ENCODE measurements at regions not wholly inside any gene's neighbourhood (a gene's known extent, or its start where the extent isn't known, plus 50 kb on each side); places are given as distances from the start of the nearest gene placed in this dataset.
"Not testable (repeated sequence)": the region's sequence is repeated elsewhere in the genome, so short reads cannot be mapped to it uniquely, and the experiment has no call there.

- no peak for TF ChIP-seq POLR2AphosphoS5 (IDR thresholded peaks at IDR 0.05; ENCODE audit: low read depth, low read length)
- no peak for TF ChIP-seq TAF1 (IDR thresholded peaks at IDR 0.05; ENCODE audit: borderline replicate concordance, low read depth, low read length)
- TF ChIP-seq POLR2A (IDR thresholded peaks at IDR 0.05; ENCODE audit: low read depth, low read length), result no peak
These were observed 133.5 kb upstream of the TBL1XR1 start for GRCh38 chr3:177330779-177331178.

GRCh38 chr3:177331203-177331835 lies 134.0 kb upstream of the TBL1XR1 start:
- no peak for TF ChIP-seq TAF1 (IDR thresholded peaks at IDR 0.05; ENCODE audit: borderline replicate concordance, low read depth, low read length)
- TF ChIP-seq POLR2AphosphoS5 (IDR thresholded peaks at IDR 0.05; ENCODE audit: low read depth, low read length), result no peak
- no peak for TF ChIP-seq POLR2A (IDR thresholded peaks at IDR 0.05; ENCODE audit: low read depth, low read length)
- no peak for FAIRE-seq
- no peak for DNase-seq (ENCODE audit: insufficient read length)

More at GRCh38 chr3:177330779-177331178, 133.5 kb upstream of the TBL1XR1 start:
- DNase-seq (ENCODE audit: insufficient read length) (no peak), FAIRE-seq (no peak)

GRCh38 chr3:177332955-177333354 lies 135.7 kb upstream of the TBL1XR1 start:
- no peak for FAIRE-seq
- DNase-seq (ENCODE audit: insufficient read length), result no peak
- TF ChIP-seq POLR2A (IDR thresholded peaks at IDR 0.05; ENCODE audit: low read depth, low read length) (no peak), TAF1 (IDR thresholded peaks at IDR 0.05; ENCODE audit: borderline replicate concordance, low read depth, low read length) (no peak), POLR2AphosphoS5 (IDR thresholded peaks at IDR 0.05; ENCODE audit: low read depth, low read length) (no peak)

GRCh38 chr3:177333533-177334520 lies 136.5 kb upstream of the TBL1XR1 start:
- TF ChIP-seq POLR2A (IDR thresholded peaks at IDR 0.05; ENCODE audit: low read depth, low read length) (no peak), POLR2AphosphoS5 (IDR thresholded peaks at IDR 0.05; ENCODE audit: low read depth, low read length) (no peak), TAF1 (IDR thresholded peaks at IDR 0.05; ENCODE audit: borderline replicate concordance, low read depth, low read length) (no peak)
- DNase-seq (ENCODE audit: insufficient read length), result no peak
- no peak for FAIRE-seq

- TF ChIP-seq POLR2A (IDR thresholded peaks at IDR 0.05; ENCODE audit: low read depth, low read length) (no peak), POLR2AphosphoS5 (IDR thresholded peaks at IDR 0.05; ENCODE audit: low read depth, low read length) (no peak), TAF1 (IDR thresholded peaks at IDR 0.05; ENCODE audit: borderline replicate concordance, low read depth, low read length) (no peak)
- FAIRE-seq (no peak), DNase-seq (ENCODE audit: insufficient read length) (no peak)
These were observed 137.5 kb upstream of the TBL1XR1 start for GRCh38 chr3:177334803-177335202.

GRCh38 chr3:177335728-177336127 lies 138.4 kb upstream of the TBL1XR1 start:
- FAIRE-seq (no peak), DNase-seq (ENCODE audit: insufficient read length) (no peak)
- no peak for TF ChIP-seq POLR2AphosphoS5 (IDR thresholded peaks at IDR 0.05; ENCODE audit: low read depth, low read length)
- no peak for TF ChIP-seq POLR2A (IDR thresholded peaks at IDR 0.05; ENCODE audit: low read depth, low read length)
- no peak for TF ChIP-seq TAF1 (IDR thresholded peaks at IDR 0.05; ENCODE audit: borderline replicate concordance, low read depth, low read length)

GRCh38 chr3:177336873-177337450 lies 139.7 kb upstream of the TBL1XR1 start:
- DNase-seq (ENCODE audit: insufficient read length), result no peak
- peak; percentile 58 for FAIRE-seq
- TF ChIP-seq TAF1 (IDR thresholded peaks at IDR 0.05; ENCODE audit: borderline replicate concordance, low read depth, low read length), result no peak
- TF ChIP-seq POLR2AphosphoS5 (IDR thresholded peaks at IDR 0.05; ENCODE audit: low read depth, low read length), result no peak
- no peak for TF ChIP-seq POLR2A (IDR thresholded peaks at IDR 0.05; ENCODE audit: low read depth, low read length)

GRCh38 chr3:177337541-177338331 lies 140.5 kb upstream of the TBL1XR1 start:
- TF ChIP-seq POLR2AphosphoS5 (IDR thresholded peaks at IDR 0.05; ENCODE audit: low read depth, low read length), result no peak
- TF ChIP-seq TAF1 (IDR thresholded peaks at IDR 0.05; ENCODE audit: borderline replicate concordance, low read depth, low read length), result no peak
- no peak for TF ChIP-seq POLR2A (IDR thresholded peaks at IDR 0.05; ENCODE audit: low read depth, low read length)
- DNase-seq (ENCODE audit: insufficient read length) (no peak), FAIRE-seq (no peak)

GRCh38 chr3:177338697-177339219 lies 141.5 kb upstream of the TBL1XR1 start:
- TF ChIP-seq TAF1 (IDR thresholded peaks at IDR 0.05; ENCODE audit: borderline replicate concordance, low read depth, low read length), result no peak
- TF ChIP-seq POLR2A (IDR thresholded peaks at IDR 0.05; ENCODE audit: low read depth, low read length), result no peak
- TF ChIP-seq POLR2AphosphoS5 (IDR thresholded peaks at IDR 0.05; ENCODE audit: low read depth, low read length), result no peak
- no peak for DNase-seq (ENCODE audit: insufficient read length)
- peak; percentile 42 for FAIRE-seq

GRCh38 chr3:177339220-177339703 lies 142.0 kb upstream of the TBL1XR1 start:
- DNase-seq (ENCODE audit: insufficient read length); FAIRE-seq: not testable (repeated sequence)
